HepG2 (cell line): ENCODE measurements at regions not wholly inside any gene's neighbourhood (a gene's known extent, or its start where the extent isn't known, plus 50 kb on each side); places are given as distances from the start of the nearest gene placed in this dataset.

Experiments
- ATAC-seq: fragments of 200-7000 bp; cut with Tn5 transposase; 3 replicates; pipeline ENCODE4 v1.9.1; 2020; ENCODE audit warnings: mild to moderate bottlenecking, moderate library complexity
- BruUV-seq: library from RNA; stranded (reverse); fragments of 400-500 nt; replicated peaks from 2 replicates; lab custom pipeline; 2021; lab: Mats Ljungman, UMichigan
- CTCF ChIA-PET: fragments of 300-600 bp; formaldehyde crosslinking; extraction: SDS; loops from one replicate; lab custom pipeline; 2021; ENCODE audit warnings: low total read pairs, inconsistent platforms, low intra/inter-chr PET ratio; lab: Yijun Ruan, JAX
- POLR2A ChIA-PET: fragments of 350-600 bp; sonication (Branson Sonifier 250); formaldehyde crosslinking; loops from one replicate; lab custom pipeline; 2020; ENCODE audit warnings: antibody characterized with exemption, inconsistent platforms; lab: Yijun Ruan, JAX
- DNase-seq: peaks from one replicate; pipeline ENCODE4 v3.0.0-alpha.2; 2015; ENCODE audit warnings: low spot score
- FAIRE-seq: peaks from 3 replicates; lab custom pipeline; 2011; peaks lifted over from hg19 to GRCh38; lab: Jason Lieb, UNC
- H2AFZ ChIP-seq: one replicate; pipeline ENCODE4 v1.6.1; 2011; ENCODE audit warnings: low read length, inconsistent platforms
- H3K27ac ChIP-seq: fragments of 300-600 bp; 3 replicates; pipeline ENCODE4 v1.8.0; 2011; ENCODE audit warnings: mixed run types, mild to moderate bottlenecking, mixed read lengths, low read length, inconsistent platforms; ENCODE audit not compliant: insufficient read depth; ENCODE audit errors: extremely low read length
- H3K27me3 ChIP-seq, 2 experiments: fragments of 200-600 bp in 1 of 2; 2 replicates in 1 of 2; 3 replicates in 1 of 2; pipeline versions ENCODE4 v1.6.0 to v1.8.0; 2011; ENCODE audit warnings: low read length in 2 of 2, mild to moderate bottlenecking in 2 of 2, moderate library complexity in 2 of 2, inconsistent platforms in 1 of 2; ENCODE audit not compliant: insufficient read depth in 2 of 2, control insufficient read depth in 1 of 2
- H3K36me3 ChIP-seq, 2 experiments: fragments of 200-600 bp in 1 of 2; replicated peaks in 1 of 2; 2 replicates in 1 of 2; 3 replicates in 1 of 2; pipeline versions ENCODE4 v1.5.1 to v1.8.0; 2011; ENCODE audit warnings: low read length in 2 of 2, inconsistent platforms in 1 of 2; ENCODE audit not compliant: insufficient read depth in 2 of 2, control insufficient read depth in 1 of 2
- H3K4me1 ChIP-seq: 2 replicates; pipeline ENCODE4 v1.5.1; 2012; ENCODE audit warnings: low read length, inconsistent platforms; ENCODE audit not compliant: insufficient read depth
- H3K4me2 ChIP-seq: 2 replicates; pipeline ENCODE4 v1.6.0; 2011; ENCODE audit warnings: low read depth, low read length, inconsistent platforms
- H3K4me3 ChIP-seq, 3 experiments: fragments of 200-600 bp in 1 of 3; sonication (generic), shearing (Covaris generic) in 1 of 3; replicated peaks in 1 of 3; 2 replicates each; pipeline ENCODE4 v1.5.1; 2011 to 2016; ENCODE audit warnings: low read length in 3 of 3, inconsistent platforms in 2 of 3, low read depth in 2 of 3, mild to moderate bottlenecking in 2 of 3, control low read depth in 1 of 3, mixed read lengths in 1 of 3; ENCODE audit not compliant: insufficient read depth in 1 of 3
- H3K79me2 ChIP-seq: one replicate; pipeline ENCODE4 v1.6.1; 2011; ENCODE audit warnings: low read length, inconsistent platforms; ENCODE audit not compliant: insufficient read depth
- H3K9ac ChIP-seq: 2 replicates; pipeline ENCODE4 v1.6.0; 2011; ENCODE audit warnings: mild to moderate bottlenecking, low read depth, low read length, inconsistent platforms; ENCODE audit not compliant: insufficient read depth
- H3K9me3 ChIP-seq: 2 replicates; pipeline ENCODE4 v1.5.1; 2012; ENCODE audit warnings: mild to moderate bottlenecking, low read length
- H4K20me1 ChIP-seq: 2 replicates; pipeline ENCODE4 v1.6.0; 2011; ENCODE audit warnings: inconsistent platforms, mild to moderate bottlenecking, low read length, moderate library complexity; ENCODE audit not compliant: insufficient read depth
- CENPX ChIP-seq: sonication (generic); formaldehyde crosslinking; IDR thresholded peaks from 2 replicates; pipeline ENCODE4 v1.9.0; 2021; ENCODE audit warnings: mild to moderate bottlenecking, missing genetic modification reagents, moderate library complexity
- DBP ChIP-seq: sonication (generic); formaldehyde crosslinking; IDR thresholded peaks from 2 replicates; pipeline ENCODE4 v1.4.0; 2020; ENCODE audit warnings: missing genetic modification reagents; ENCODE audit errors: not compliant biosample characterization
- FOXO4 ChIP-seq: sonication (generic); formaldehyde crosslinking; conservative IDR thresholded peaks from 2 replicates; pipeline ENCODE4 v1.8.1; 2023; ENCODE audit warnings: missing genetic modification reagents
- HOXA7 ChIP-seq: sonication (generic); formaldehyde crosslinking; IDR thresholded peaks from 2 replicates; pipeline ENCODE4 v1.8.1; 2022; ENCODE audit warnings: mild to moderate bottlenecking, missing genetic modification reagents, moderate library complexity
- KMT2B ChIP-seq: IDR thresholded peaks from 2 replicates; pipeline ENCODE4 v1.6.1; 2016; ENCODE audit warnings: missing genetic modification reagents, missing compliant biosample characterization
- MXD1 ChIP-seq: sonication (generic); formaldehyde crosslinking; IDR thresholded peaks from 2 replicates; pipeline ENCODE4 v1.4.0; 2020; ENCODE audit warnings: mild to moderate bottlenecking, missing genetic modification reagents
- NKX3-1 ChIP-seq: sonication (generic); formaldehyde crosslinking; IDR thresholded peaks from 2 replicates; pipeline ENCODE4 v1.5.0; 2020; ENCODE audit warnings: missing genetic modification reagents
- PCBP1 ChIP-seq: fragments of 200-400 bp; formaldehyde crosslinking; IDR thresholded peaks from 2 replicates; pipeline ENCODE4 v1.6.1; 2017; ENCODE audit warnings: mild to moderate bottlenecking, low read depth, low read length, borderline replicate concordance
- POGZ ChIP-seq: sonication (generic); formaldehyde crosslinking; IDR thresholded peaks from 2 replicates; pipeline ENCODE4 v1.4.0; 2020; ENCODE audit warnings: mild to moderate bottlenecking, missing genetic modification reagents
- POLR2G ChIP-seq: fragments of 200-400 bp; formaldehyde crosslinking; IDR thresholded peaks from 2 replicates; pipeline ENCODE4 v1.6.1; 2018; ENCODE audit warnings: mild to moderate bottlenecking, low read depth, low read length, moderate library complexity
- WGBS: methylation state at CpG from one replicate; pipeline ENCODE4 v1.1.6; 2017; ENCODE audit warnings: low lambda C conversion rate; 5-methylcytosine and 5-hydroxymethylcytosine counted together
- in situ Hi-C: cut with HindIII; loops from 2 replicates; pipeline ENCODE4 v1.10.0; 2017; ENCODE audit warnings: low pct_unique_long_range_greater_than_20kb; ENCODE audit not compliant: extremely low pct_ligation_motif_present
- intact Hi-C: fragments of 100-400 bp; cut with micrococcal nuclease; formaldehyde crosslinking; loops from one replicate; pipeline ENCODE4 v1.10.0; 2022; ENCODE audit not compliant: unreplicated experiment

GRCh38 chr7:123260428-123260960 lies 60.7 kb upstream of the SLC13A1 start:
- Histone ChIP-seq H4K20me1 (no peaks in the 10 kb centered on the region), H3K36me3 (no peaks in the 10 kb centered on the region), H2AFZ (no peak overlapping the region), H3K9me3 (no peaks in the 10 kb centered on the region), H3K27me3 (no peaks in the 10 kb centered on the region), H3K79me2 (no peaks in the 10 kb centered on the region), H3K4me3 (no peak overlapping the region), H3K4me2 (no peak overlapping the region), H3K4me1 (no peaks in the 10 kb centered on the region), H3K27ac (no peak overlapping the region), H3K9ac (no peak overlapping the region)
- DNase-seq: no peak
- no peak for TF ChIP-seq CENPX (CRISPR knock-in tag)
- no peak for TF ChIP-seq POGZ
- TF ChIP-seq POLR2G: no peak
- TF ChIP-seq DBP (CRISPR knock-in tag): no peak
- no peak for TF ChIP-seq KMT2B (CRISPR knock-in tag)
- no peak for TF ChIP-seq PCBP1
- no peak for TF ChIP-seq HOXA7 (CRISPR knock-in tag)
- no peak for TF ChIP-seq MXD1 (CRISPR knock-in tag)
- no peak for TF ChIP-seq FOXO4 (CRISPR knock-in tag)
- TF ChIP-seq NKX3-1 (CRISPR knock-in tag): no peak
- no TSS peak for BruUV-seq
- no peak for FAIRE-seq
- intact Hi-C loops (no loop called here), in situ Hi-C loops (no loop called here)
- POLR2A ChIA-PET: no interaction called here
- ATAC-seq: no peak
- WGBS: 0% methylated on average over 1 of the region's 1 CpG
- CTCF ChIA-PET: no interaction called here
